ENCODE measurements at regions not wholly inside any gene's neighbourhood (a gene's known extent, or its start where the extent isn't known, plus 50 kb on each side); places are given as distances from the start of the nearest gene placed in this dataset.

GRCh38 chr13:111508902-111509509 is 188.6 kb downstream of the TEX29 start:
- Histone ChIP-seq H3K9me3 (ENCODE audit: control insufficient read depth in 2 of 2, insufficient read depth in 1 of 2, low read depth in 1 of 2, low read length in 1 of 2) (peaks cover 0 to 1% of the 10 kb centered on the region in 2 donors), H3K4me3 (ENCODE audit: low read depth in 1 of 2, low read length in 2 of 2) (no peak overlapping the region), H3K36me3 (ENCODE audit: control insufficient read depth in 2 of 2, insufficient read depth in 2 of 2, low read length in 1 of 2) (no peaks in the 10 kb centered on the region), H3K4me1 (ENCODE audit: control insufficient read depth in 2 of 2, insufficient read depth in 2 of 2, low read length in 1 of 2) (no peaks in the 10 kb centered on the region), H3K27me3 (ENCODE audit: control insufficient read depth in 1 of 2, insufficient read depth in 2 of 2, low read length in 2 of 2) (no peaks in the 10 kb centered on the region), H3K27ac (ENCODE audit: low read depth in 2 of 2, low read length in 1 of 2) (no peak overlapping the region)
- 87 to 89% methylated on average over 22 to 24 of the region's 24 CpGs for WGBS, 2 donors

DNA sequence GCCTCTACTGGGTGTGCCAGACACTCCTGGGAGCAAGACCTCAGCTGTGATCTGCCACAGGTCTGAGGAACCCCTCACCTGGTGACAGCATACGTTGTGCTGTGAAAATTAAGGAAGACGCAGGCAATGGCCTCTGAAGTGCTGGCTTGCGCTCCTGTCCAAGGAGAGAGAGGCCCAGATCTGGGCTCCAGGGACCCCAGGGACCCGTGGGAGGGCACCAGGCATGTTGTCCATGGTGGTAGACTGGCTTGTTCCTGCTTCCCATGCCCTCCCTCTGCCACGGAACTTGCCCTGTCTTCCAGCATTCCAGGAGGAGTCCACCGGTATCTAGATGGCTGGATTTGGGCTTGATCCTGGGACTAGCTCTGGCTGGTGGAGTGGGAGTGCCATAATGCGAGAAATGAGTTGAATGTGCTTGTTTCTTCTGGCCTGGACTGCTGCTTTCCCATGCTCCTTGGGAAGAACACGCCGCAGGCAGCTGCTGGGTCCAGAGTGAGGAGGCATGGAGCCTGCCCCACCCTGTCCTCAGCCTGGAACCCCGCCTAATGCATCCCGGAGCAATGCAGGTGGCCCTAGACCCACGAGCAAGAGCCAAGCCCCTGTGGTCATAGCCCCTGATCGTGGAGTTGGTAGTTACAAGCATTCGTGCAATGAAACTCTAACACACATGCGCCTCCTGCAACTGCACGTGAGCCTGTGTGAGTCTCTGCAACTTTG is 190.2 kb downstream of the TEX29 start:
- no peaks in the 10 kb centered on the region for H3K36me3 ChIP-seq (ENCODE audit: control insufficient read depth in 2 of 2, insufficient read depth in 2 of 2, low read length in 1 of 2)
- no peaks in the 10 kb centered on the region for H3K27me3 ChIP-seq (ENCODE audit: control insufficient read depth in 1 of 2, insufficient read depth in 2 of 2, low read length in 2 of 2)
- H3K4me3 ChIP-seq (ENCODE audit: low read depth in 1 of 2, low read length in 2 of 2): no peak overlapping the region
- peaks cover 0 to 4% of the 10 kb centered on the region in 2 donors for H3K9me3 ChIP-seq (ENCODE audit: control insufficient read depth in 2 of 2, insufficient read depth in 1 of 2, low read depth in 1 of 2, low read length in 1 of 2)
- H3K4me1 ChIP-seq (ENCODE audit: control insufficient read depth in 2 of 2, insufficient read depth in 2 of 2, low read length in 1 of 2): no peaks in the 10 kb centered on the region
- H3K27ac ChIP-seq (ENCODE audit: low read depth in 2 of 2, low read length in 1 of 2): no peak overlapping the region
- WGBS, 2 donors: 68 to 70% methylated on average over 16 of the region's 16 CpGs

DNA sequence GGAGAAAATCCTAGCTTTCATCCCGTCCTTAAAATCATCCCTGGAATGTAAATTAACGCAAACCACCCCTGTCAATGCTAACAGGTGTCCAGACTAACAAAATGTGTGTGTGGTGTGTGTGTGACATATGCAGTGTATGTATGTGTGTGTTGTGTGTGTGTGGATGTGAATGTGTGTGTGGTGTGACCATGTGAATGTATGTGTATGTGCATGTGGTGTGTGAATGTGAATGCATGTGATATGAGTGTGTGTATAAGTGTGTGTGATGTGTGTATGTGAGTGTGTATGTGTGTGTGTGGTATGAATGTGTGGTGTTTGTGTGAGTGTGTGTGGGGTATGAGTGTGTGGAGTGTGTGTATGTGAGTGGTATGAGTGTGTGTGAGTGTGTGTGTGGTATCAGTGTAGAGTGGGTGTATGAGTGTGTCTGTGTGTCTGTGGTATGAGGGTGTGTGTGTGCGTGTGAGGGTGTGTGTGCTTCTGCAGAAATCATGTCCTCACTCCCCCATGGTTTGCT is 190.8 kb downstream of the TEX29 start:
- Histone ChIP-seq H3K4me3 (ENCODE audit: low read depth in 1 of 2, low read length in 2 of 2) (no peak overlapping the region), H3K9me3 (ENCODE audit: control insufficient read depth in 2 of 2, insufficient read depth in 1 of 2, low read depth in 1 of 2, low read length in 1 of 2) (peaks cover 0 to 4% of the 10 kb centered on the region in 2 donors), H3K36me3 (ENCODE audit: control insufficient read depth in 2 of 2, insufficient read depth in 2 of 2, low read length in 1 of 2) (no peaks in the 10 kb centered on the region), H3K27ac (ENCODE audit: low read depth in 2 of 2, low read length in 1 of 2) (no peak overlapping the region), H3K27me3 (ENCODE audit: control insufficient read depth in 1 of 2, insufficient read depth in 2 of 2, low read length in 2 of 2) (no peaks in the 10 kb centered on the region), H3K4me1 (ENCODE audit: control insufficient read depth in 2 of 2, insufficient read depth in 2 of 2, low read length in 1 of 2) (no peaks in the 10 kb centered on the region)
- 59 to 74% methylated on average over 3 of the region's 3 CpGs for WGBS, 2 donors

DNA sequence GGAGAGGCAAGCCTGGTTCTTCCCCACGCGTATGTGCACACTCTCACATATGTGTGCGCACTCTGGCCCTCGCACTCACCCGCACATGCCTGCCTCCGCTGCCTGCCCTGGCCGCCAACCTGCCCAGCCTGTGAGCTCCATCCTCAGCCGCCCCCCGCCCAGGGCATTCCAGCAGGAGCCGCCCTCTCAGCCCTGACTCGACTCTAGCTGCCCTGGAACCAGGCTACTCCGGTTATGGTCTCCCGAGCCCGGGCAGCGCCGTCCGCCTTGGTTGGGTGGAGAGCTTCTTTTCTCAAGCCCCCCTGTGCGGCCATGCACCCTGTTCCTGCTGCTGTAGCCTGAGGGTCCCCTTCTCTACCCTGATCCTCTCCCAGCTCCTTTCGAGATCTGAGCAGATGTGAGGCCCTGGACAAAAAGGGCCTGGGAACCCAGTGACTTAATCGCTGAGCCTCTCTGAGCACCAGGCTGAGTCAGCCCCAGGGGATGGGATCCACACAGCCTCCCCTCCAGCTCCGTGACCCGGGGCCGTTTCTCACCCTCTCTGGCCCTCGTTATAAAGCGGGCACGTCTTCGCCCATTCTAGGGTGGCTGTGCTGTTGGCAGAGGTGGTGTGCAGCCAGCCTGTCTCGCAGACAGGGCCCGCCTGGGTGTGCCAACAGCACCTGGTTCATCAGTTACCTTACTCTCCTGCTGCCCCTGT is 191.5 kb downstream of the TEX29 start:
- 75 to 85% methylated on average over 29 of the region's 29 CpGs for WGBS, 2 donors

GRCh38 chr13:111512707-111513106 is 192.3 kb downstream of the TEX29 start:
- no peaks in the 10 kb centered on the region for H3K36me3 ChIP-seq (ENCODE audit: control insufficient read depth in 2 of 2, insufficient read depth in 2 of 2, low read length in 1 of 2)
- 85 to 86% methylated on average over 13 of the region's 13 CpGs for whole genome bisulfite sequencing, 2 donors
- H3K27ac ChIP-seq (ENCODE audit: low read depth in 2 of 2, low read length in 1 of 2): no peak overlapping the region
- no peak overlapping the region for H3K4me3 ChIP-seq (ENCODE audit: low read depth in 1 of 2, low read length in 2 of 2)
- H3K27me3 ChIP-seq (ENCODE audit: control insufficient read depth in 1 of 2, insufficient read depth in 2 of 2, low read length in 2 of 2): no peaks in the 10 kb centered on the region
- peaks cover 0 to 4% of the 10 kb centered on the region in 2 donors for H3K9me3 ChIP-seq (ENCODE audit: control insufficient read depth in 2 of 2, insufficient read depth in 1 of 2, low read depth in 1 of 2, low read length in 1 of 2)
- no peaks in the 10 kb centered on the region for H3K4me1 ChIP-seq (ENCODE audit: control insufficient read depth in 2 of 2, insufficient read depth in 2 of 2, low read length in 1 of 2)

More for the DNA sequence above, 191.5 kb downstream of the TEX29 start:
- no peaks in the 10 kb centered on the region for H3K27me3 ChIP-seq (ENCODE audit: control insufficient read depth in 1 of 2, insufficient read depth in 2 of 2, low read length in 2 of 2)
- no peak overlapping the region for H3K4me3 ChIP-seq (ENCODE audit: low read depth in 1 of 2, low read length in 2 of 2)
- no peaks in the 10 kb centered on the region for H3K36me3 ChIP-seq (ENCODE audit: control insufficient read depth in 2 of 2, insufficient read depth in 2 of 2, low read length in 1 of 2)
- H3K27ac ChIP-seq (ENCODE audit: low read depth in 2 of 2, low read length in 1 of 2): no peak overlapping the region
- no peaks in the 10 kb centered on the region for H3K4me1 ChIP-seq (ENCODE audit: control insufficient read depth in 2 of 2, insufficient read depth in 2 of 2, low read length in 1 of 2)
- peaks cover 0 to 4% of the 10 kb centered on the region in 2 donors for H3K9me3 ChIP-seq (ENCODE audit: control insufficient read depth in 2 of 2, insufficient read depth in 1 of 2, low read depth in 1 of 2, low read length in 1 of 2)

DNA sequence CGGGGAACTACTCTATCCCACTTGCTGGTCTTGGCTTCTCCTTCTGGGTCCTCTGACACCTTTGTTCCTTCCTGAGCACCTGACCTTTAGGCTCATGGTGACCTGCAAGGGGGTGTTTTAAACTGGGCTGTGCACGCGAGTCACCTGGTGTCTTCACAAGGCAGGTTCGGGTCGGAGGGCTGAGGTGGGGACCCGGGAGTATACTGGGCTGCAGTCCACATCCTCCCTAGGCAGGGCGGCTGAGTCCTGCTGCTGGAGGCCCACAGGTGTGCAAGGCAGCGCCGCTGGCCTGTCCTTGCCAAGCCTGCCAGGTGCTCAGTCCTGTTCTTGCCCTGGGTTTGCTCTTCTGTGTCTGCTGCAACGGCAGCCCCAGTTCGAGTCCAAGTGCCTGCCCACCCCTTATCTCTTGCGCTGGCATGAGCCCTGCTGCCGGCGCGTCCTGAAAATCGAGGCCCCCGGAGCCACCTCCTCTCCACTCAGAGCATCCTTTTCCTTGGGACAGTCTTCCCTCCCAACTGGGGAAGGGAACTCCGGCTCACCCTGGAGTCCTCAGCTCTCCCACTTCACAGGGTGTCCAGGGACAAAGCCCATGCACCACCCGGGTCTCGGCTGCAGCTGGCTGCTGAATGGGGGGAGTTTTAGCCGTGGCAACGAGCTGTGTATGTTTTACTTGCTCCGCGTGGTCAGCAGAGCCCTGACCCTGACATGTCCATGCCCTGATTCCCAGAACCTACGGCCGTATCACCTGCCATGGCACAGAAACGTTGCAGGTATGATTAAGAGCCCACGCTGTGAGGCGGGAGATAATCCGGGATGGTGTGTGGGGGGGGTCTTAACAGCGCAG is 193.5 kb downstream of the TEX29 start:
- 74 to 78% methylated on average over 31 of the region's 31 CpGs for WGBS, 2 donors
- Histone ChIP-seq H3K27me3 (ENCODE audit: control insufficient read depth in 1 of 2, insufficient read depth in 2 of 2, low read length in 2 of 2) (no peaks in the 10 kb centered on the region), H3K36me3 (ENCODE audit: control insufficient read depth in 2 of 2, insufficient read depth in 2 of 2, low read length in 1 of 2) (no peaks in the 10 kb centered on the region), H3K9me3 (ENCODE audit: control insufficient read depth in 2 of 2, insufficient read depth in 1 of 2, low read depth in 1 of 2, low read length in 1 of 2) (peaks cover 0 to 4% of the 10 kb centered on the region in 2 donors), H3K27ac (ENCODE audit: low read depth in 2 of 2, low read length in 1 of 2) (no peak overlapping the region), H3K4me1 (ENCODE audit: control insufficient read depth in 2 of 2, insufficient read depth in 2 of 2, low read length in 1 of 2) (no peaks in the 10 kb centered on the region), H3K4me3 (ENCODE audit: low read depth in 1 of 2, low read length in 2 of 2) (no peak overlapping the region)

GRCh38 chr13:111514610-111515306 is 194.3 kb downstream of the TEX29 start:
- Histone ChIP-seq H3K9me3 (ENCODE audit: control insufficient read depth in 2 of 2, insufficient read depth in 1 of 2, low read depth in 1 of 2, low read length in 1 of 2) (peaks cover 0 to 4% of the 10 kb centered on the region in 2 donors), H3K36me3 (ENCODE audit: control insufficient read depth in 2 of 2, insufficient read depth in 2 of 2, low read length in 1 of 2) (no peaks in the 10 kb centered on the region), H3K27me3 (ENCODE audit: control insufficient read depth in 1 of 2, insufficient read depth in 2 of 2, low read length in 2 of 2) (no peaks in the 10 kb centered on the region), H3K4me1 (ENCODE audit: control insufficient read depth in 2 of 2, insufficient read depth in 2 of 2, low read length in 1 of 2) (no peaks in the 10 kb centered on the region), H3K4me3 (ENCODE audit: low read depth in 1 of 2, low read length in 2 of 2) (no peak overlapping the region), H3K27ac (ENCODE audit: low read depth in 2 of 2, low read length in 1 of 2) (no peak overlapping the region)
- WGBS, 2 donors: 67 to 68% methylated on average over 24 of the region's 24 CpGs

DNA sequence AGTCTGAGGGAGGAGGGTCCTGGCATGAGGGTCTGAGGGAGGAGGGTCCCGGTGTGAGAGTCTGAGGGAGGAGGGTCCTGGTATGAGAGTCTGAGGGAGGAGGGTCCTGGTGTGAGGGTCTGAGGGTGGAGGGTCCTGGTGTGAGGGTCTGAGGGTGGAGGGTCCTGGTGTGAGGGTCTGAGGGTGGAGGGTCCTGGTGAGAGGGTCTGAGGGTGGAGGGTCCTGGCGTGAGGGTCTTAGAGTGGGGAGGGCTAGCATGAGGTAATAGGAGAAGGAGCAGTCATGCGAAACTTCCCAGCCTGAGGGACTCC is 194.8 kb downstream of the TEX29 start:
- Histone ChIP-seq H3K36me3 (ENCODE audit: control insufficient read depth in 2 of 2, insufficient read depth in 2 of 2, low read length in 1 of 2) (no peaks in the 10 kb centered on the region), H3K27me3 (ENCODE audit: control insufficient read depth in 1 of 2, insufficient read depth in 2 of 2, low read length in 2 of 2) (no peaks in the 10 kb centered on the region), H3K4me1 (ENCODE audit: control insufficient read depth in 2 of 2, insufficient read depth in 2 of 2, low read length in 1 of 2) (no peaks in the 10 kb centered on the region), H3K9me3 (ENCODE audit: control insufficient read depth in 2 of 2, insufficient read depth in 1 of 2, low read depth in 1 of 2, low read length in 1 of 2) (peaks cover 0 to 4% of the 10 kb centered on the region in 2 donors), H3K4me3 (ENCODE audit: low read depth in 1 of 2, low read length in 2 of 2) (no peak overlapping the region), H3K27ac (ENCODE audit: low read depth in 2 of 2, low read length in 1 of 2) (no peak overlapping the region)
- WGBS, 2 donors: 71 to 87% methylated on average over 2 to 3 of the region's 3 CpGs

- Histone ChIP-seq H3K4me1 (ENCODE audit: control insufficient read depth in 2 of 2, insufficient read depth in 2 of 2, low read length in 1 of 2) (no peaks in the 10 kb centered on the region), H3K4me3 (ENCODE audit: low read depth in 1 of 2, low read length in 2 of 2) (no peak overlapping the region), H3K9me3 (ENCODE audit: control insufficient read depth in 2 of 2, insufficient read depth in 1 of 2, low read depth in 1 of 2, low read length in 1 of 2) (peaks cover 0 to 4% of the 10 kb centered on the region in 2 donors), H3K27me3 (ENCODE audit: control insufficient read depth in 1 of 2, insufficient read depth in 2 of 2, low read length in 2 of 2) (no peaks in the 10 kb centered on the region), H3K36me3 (ENCODE audit: control insufficient read depth in 2 of 2, insufficient read depth in 2 of 2, low read length in 1 of 2) (no peaks in the 10 kb centered on the region), H3K27ac (ENCODE audit: low read depth in 2 of 2, low read length in 1 of 2) (no peak overlapping the region)
- WGBS, 2 donors: 70 to 77% methylated on average over 15 to 16 of the region's 16 CpGs
These were observed 195.2 kb downstream of the TEX29 start for GRCh38 chr13:111515635-111516034.

Measured in esophagus (tissue), 2 donors.